ENCODE measurements at regions not wholly inside any gene's neighbourhood (a gene's known extent, or its start where the extent isn't known, plus 50 kb on each side); places are given as distances from the start of the nearest gene placed in this dataset.

DNA sequence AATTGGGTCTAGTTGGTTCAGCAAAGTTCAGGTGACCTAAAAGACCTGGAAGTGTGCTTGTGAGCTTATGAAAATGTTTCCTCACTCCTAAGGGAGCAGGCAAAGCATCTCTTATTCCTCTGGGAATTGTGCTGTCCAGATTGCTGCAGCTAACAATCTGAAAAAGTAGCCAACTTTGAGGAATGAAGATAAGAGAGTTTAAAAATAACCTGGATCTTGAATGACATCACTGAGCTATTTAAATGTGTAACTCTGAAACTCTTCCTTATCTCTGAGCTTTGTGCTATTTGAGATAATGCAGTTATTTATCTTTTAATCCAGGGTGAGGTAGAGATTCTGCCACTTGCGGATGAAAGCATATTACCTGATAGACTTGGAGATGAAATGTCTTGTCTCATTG is 384.8 kb downstream of the PPP4R3C start:
- no peak overlapping the region for H3K4me2 ChIP-seq (replicated peaks; ENCODE audit: low read depth, low read length, poor library complexity, severe bottlenecking)
- no peaks in the 10 kb centered on the region for H3K79me2 ChIP-seq (ENCODE audit: control insufficient read depth, insufficient read depth, low read length)
- Mint-ChIP-seq H3K27ac (no peak overlapping the region), H3K27me3 (no peaks in the 10 kb centered on the region), H3K4me3 (no peak overlapping the region), H3K4me1 (no peaks in the 10 kb centered on the region), H3K9me3 (ENCODE audit: insufficient read depth) (no peaks in the 10 kb centered on the region)
- POLR2A ChIA-PET: no interaction called here
- no peak overlapping the region for H2AFZ ChIP-seq (ENCODE audit: insufficient read depth, low read depth, low read length, poor library complexity, severe bottlenecking)
- intact Hi-C loops (cut with micrococcal nuclease): no loop called here
- no peak for TF ChIP-seq EZH2 (IDR thresholded peaks at IDR 0.05; ENCODE audit: borderline replicate concordance, insufficient read depth, low read depth, low read length, poor library complexity, severe bottlenecking)
- no peak for TF ChIP-seq CTCF (IDR thresholded peaks at IDR 0.05)
- no peak overlapping the region for H3K9ac ChIP-seq (ENCODE audit: low read length)
- no peak overlapping the region for H3K4me3 ChIP-seq (ENCODE audit: control extremely low read depth in 1 of 5, extremely low read depth in 1 of 5, insufficient read depth in 1 of 5, low read depth in 2 of 5, low read length in 4 of 5)
- H3K9me3 ChIP-seq (ENCODE audit: control extremely low read depth in 1 of 3, control insufficient read depth in 2 of 3, insufficient read depth in 1 of 3, low read length in 2 of 3): peaks cover 0 to 6% (median 0%) of the 10 kb centered on the region in 3 donors
- DNase-seq (no peak), ATAC-seq (ENCODE audit: low read depth) (no peak)
- no peaks in the 10 kb centered on the region for H3K36me3 ChIP-seq (replicated peaks in 1 of 2; ENCODE audit: control extremely low read depth in 1 of 2, control insufficient read depth in 1 of 2, extremely low read depth in 1 of 2, insufficient read depth in 2 of 2, low read length in 1 of 2)
- no peaks in the 10 kb centered on the region for H3K27me3 ChIP-seq (replicated peaks in 1 of 4; ENCODE audit: control extremely low read depth in 1 of 4, control insufficient read depth in 3 of 4, insufficient read depth in 4 of 4, low read length in 3 of 4)
- CTCF ChIA-PET: no interaction called here
- H3K27ac ChIP-seq (ENCODE audit: low read length in 2 of 2): no peak overlapping the region
- no CpG with 5 or more reads among the region's 1 CpG for WGBS (ENCODE audit: insufficient coverage)
- no peaks in the 10 kb centered on the region for H3K4me1 ChIP-seq (ENCODE audit: control insufficient read depth in 2 of 2, insufficient read depth in 2 of 2, low read length in 2 of 2)
- no peaks in the 10 kb centered on the region for H4K20me1 ChIP-seq (ENCODE audit: control insufficient read depth, insufficient read depth, low read length, poor library complexity, severe bottlenecking)

DNA sequence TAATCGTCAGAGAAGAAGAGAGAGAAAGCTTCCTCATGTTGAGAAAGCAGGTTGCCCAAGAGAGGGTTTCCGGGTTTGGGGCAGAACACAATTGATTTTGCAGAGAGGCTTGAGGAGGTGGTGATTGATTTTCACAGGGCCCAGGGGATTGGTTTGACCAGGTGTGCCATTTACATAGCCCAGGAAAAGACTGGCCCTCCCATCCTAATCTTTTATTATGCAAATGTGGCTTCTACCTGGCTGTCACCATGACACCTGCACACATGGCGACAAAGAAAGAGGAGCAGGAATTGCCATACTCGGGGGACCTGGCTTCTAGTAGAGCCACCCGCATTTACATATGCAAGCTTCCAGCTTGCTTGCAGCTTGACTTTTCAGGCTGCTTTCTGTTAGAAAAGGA is 405.3 kb downstream of the PPP4R3C start:
- Histone ChIP-seq H3K4me3 (ENCODE audit: control extremely low read depth in 1 of 5, extremely low read depth in 1 of 5, insufficient read depth in 1 of 5, low read depth in 2 of 5, low read length in 4 of 5) (no peak overlapping the region), H3K36me3 (replicated peaks in 1 of 2; ENCODE audit: control extremely low read depth in 1 of 2, control insufficient read depth in 1 of 2, extremely low read depth in 1 of 2, insufficient read depth in 2 of 2, low read length in 1 of 2) (no peaks in the 10 kb centered on the region), H2AFZ (ENCODE audit: insufficient read depth, low read depth, low read length, poor library complexity, severe bottlenecking) (no peak overlapping the region), H3K27ac (ENCODE audit: low read length in 2 of 2) (no peak overlapping the region), H3K9me3 (ENCODE audit: control extremely low read depth in 1 of 3, control insufficient read depth in 2 of 3, insufficient read depth in 1 of 3, low read length in 2 of 3) (no peaks in the 10 kb centered on the region), H3K4me2 (replicated peaks; ENCODE audit: low read depth, low read length, poor library complexity, severe bottlenecking) (no peak overlapping the region), H3K9ac (ENCODE audit: low read length) (no peak overlapping the region), H3K27me3 (replicated peaks in 1 of 4; ENCODE audit: control extremely low read depth in 1 of 4, control insufficient read depth in 3 of 4, insufficient read depth in 4 of 4, low read length in 3 of 4) (no peaks in the 10 kb centered on the region), H4K20me1 (ENCODE audit: control insufficient read depth, insufficient read depth, low read length, poor library complexity, severe bottlenecking) (no peaks in the 10 kb centered on the region), H3K79me2 (ENCODE audit: control insufficient read depth, insufficient read depth, low read length) (no peaks in the 10 kb centered on the region), H3K4me1 (ENCODE audit: control insufficient read depth in 2 of 2, insufficient read depth in 2 of 2, low read length in 2 of 2) (no peaks in the 10 kb centered on the region)
- Mint-ChIP-seq H3K27ac (no peak overlapping the region), H3K27me3 (no peaks in the 10 kb centered on the region), H3K4me3 (no peak overlapping the region), H3K4me1 (no peaks in the 10 kb centered on the region), H3K9me3 (ENCODE audit: insufficient read depth) (no peaks in the 10 kb centered on the region)
- ATAC-seq (ENCODE audit: low read depth) (no peak), DNase-seq (no peak)
- CTCF ChIA-PET: no interaction called here
- POLR2A ChIA-PET: no interaction called here
- no peak for TF ChIP-seq CTCF (IDR thresholded peaks at IDR 0.05)
- no peak for TF ChIP-seq EZH2 (IDR thresholded peaks at IDR 0.05; ENCODE audit: borderline replicate concordance, insufficient read depth, low read depth, low read length, poor library complexity, severe bottlenecking)
- WGBS (ENCODE audit: insufficient coverage): no CpG with 5 or more reads among the region's 5 CpGs
- intact Hi-C loops (cut with micrococcal nuclease): no loop called here
